HUES6 (cell line): ENCODE measurements at regions not wholly inside any gene's neighbourhood (a gene's known extent, or its start where the extent isn't known, plus 50 kb on each side); places are given as distances from the start of the nearest gene placed in this dataset.

Experiments used
- H3K27ac ChIP-seq: 2 replicates; pipeline ENCODE4 v1.7.0; 2013; ENCODE audit warnings: low read depth, mild to moderate bottlenecking, low read length, inconsistent platforms
- H3K27me3 ChIP-seq: 2 replicates; pipeline ENCODE4 v1.6.1; 2013; ENCODE audit warnings: low read length; ENCODE audit not compliant: control insufficient read depth, insufficient read depth
- H3K36me3 ChIP-seq: 2 replicates; pipeline ENCODE4 v1.6.1; 2013; ENCODE audit warnings: low read length; ENCODE audit not compliant: control insufficient read depth, insufficient read depth
- H3K4me1 ChIP-seq: 2 replicates; pipeline ENCODE4 v1.6.1; 2013; ENCODE audit warnings: low read length; ENCODE audit not compliant: control insufficient read depth, insufficient read depth
- H3K4me3 ChIP-seq: 2 replicates; pipeline ENCODE4 v1.5.1; 2013; ENCODE audit warnings: low read depth, low read length
- H3K9ac ChIP-seq: one replicate; pipeline ENCODE4 v1.6.1; 2013; ENCODE audit warnings: mild to moderate bottlenecking, low read length
- H3K9me3 ChIP-seq: 2 replicates; pipeline ENCODE4 v1.6.1; 2013; ENCODE audit warnings: low read depth, low read length; ENCODE audit not compliant: control insufficient read depth, insufficient read depth

GRCh38 chr3:163327086-163327485, 1751.2 kb downstream of the SI start:
- no peak overlapping the region for H3K4me3 ChIP-seq
- H3K27me3 ChIP-seq, result no peaks in the 10 kb centered on the region
- H3K9ac ChIP-seq, result no peak overlapping the region
- H3K36me3 ChIP-seq, result no peaks in the 10 kb centered on the region
- no peak overlapping the region for H3K27ac ChIP-seq
- H3K9me3 ChIP-seq, result peaks cover 4% of the 10 kb centered on the region
- H3K4me1 ChIP-seq, result no peaks in the 10 kb centered on the region

- no peaks in the 10 kb centered on the region for H3K36me3 ChIP-seq
- no peak overlapping the region for H3K27ac ChIP-seq
- H3K4me3 ChIP-seq, result no peak overlapping the region
- H3K27me3 ChIP-seq, result no peaks in the 10 kb centered on the region
- H3K4me1 ChIP-seq, result no peaks in the 10 kb centered on the region
- no peak overlapping the region for H3K9ac ChIP-seq
- no peaks in the 10 kb centered on the region for H3K9me3 ChIP-seq
These were observed 1762.5 kb downstream of the SI start for GRCh38 chr3:163315786-163316185.

- H3K27me3 ChIP-seq, result no peaks in the 10 kb centered on the region
- no peak overlapping the region for H3K4me3 ChIP-seq
- H3K4me1 ChIP-seq, result no peaks in the 10 kb centered on the region
- no peak overlapping the region for H3K27ac ChIP-seq
- no peaks in the 10 kb centered on the region for H3K36me3 ChIP-seq
- peaks cover 5% of the 10 kb centered on the region; the same call in 1 of the 2 replicates for H3K9me3 ChIP-seq
- no peak overlapping the region for H3K9ac ChIP-seq
These were observed 1771.9 kb downstream of the SI start for GRCh38 chr3:163306405-163306804.

- Histone ChIP-seq H3K4me3 (no peak overlapping the region), H3K9me3 (no peaks in the 10 kb centered on the region), H3K27me3 (no peaks in the 10 kb centered on the region), H3K36me3 (no peaks in the 10 kb centered on the region), H3K4me1 (no peaks in the 10 kb centered on the region), H3K9ac (no peak overlapping the region), H3K27ac (no peak overlapping the region)
These were observed 1777.1 kb downstream of the OTOL1 start for GRCh38 chr3:163273694-163274093.

GRCh38 chr3:163266731-163267130, 1770.1 kb downstream of the OTOL1 start:
- Histone ChIP-seq H3K27ac (no peak overlapping the region), H3K4me3 (no peak overlapping the region), H3K36me3 (no peaks in the 10 kb centered on the region), H3K9ac (no peak overlapping the region), H3K27me3 (no peaks in the 10 kb centered on the region), H3K9me3 (no peaks in the 10 kb centered on the region), H3K4me1 (no peaks in the 10 kb centered on the region)

DNA sequence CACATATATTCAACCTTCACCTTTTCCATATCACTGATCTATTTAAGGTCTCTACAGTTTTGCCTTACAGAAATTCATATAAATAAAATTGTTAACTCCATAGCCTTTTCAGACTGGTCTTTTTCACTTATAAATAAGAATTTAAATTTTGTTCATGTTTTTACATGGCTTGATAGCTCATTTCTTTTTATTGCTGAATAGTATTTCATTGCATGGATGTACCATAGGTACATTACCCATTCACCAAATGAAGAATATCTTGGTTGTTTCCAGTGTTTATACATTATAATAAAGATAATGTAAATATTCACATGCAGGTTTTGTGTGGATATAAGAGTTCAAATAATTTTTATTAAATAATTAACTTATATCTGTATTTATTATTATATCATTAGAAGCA, 1765.0 kb downstream of the OTOL1 start:
- H3K9me3 ChIP-seq, result no peaks in the 10 kb centered on the region
- H3K36me3 ChIP-seq, result no peaks in the 10 kb centered on the region
- H3K27ac ChIP-seq, result no peak overlapping the region
- H3K27me3 ChIP-seq, result no peaks in the 10 kb centered on the region
- H3K9ac ChIP-seq, result no peak overlapping the region
- no peaks in the 10 kb centered on the region for H3K4me1 ChIP-seq
- H3K4me3 ChIP-seq, result no peak overlapping the region

GRCh38 chr3:163261056-163261455, 1764.4 kb downstream of the OTOL1 start:
- Histone ChIP-seq H3K4me1 (no peaks in the 10 kb centered on the region), H3K27me3 (no peaks in the 10 kb centered on the region), H3K4me3 (no peak overlapping the region), H3K27ac (no peak overlapping the region), H3K9me3 (no peaks in the 10 kb centered on the region), H3K9ac (no peak overlapping the region), H3K36me3 (no peaks in the 10 kb centered on the region)

DNA sequence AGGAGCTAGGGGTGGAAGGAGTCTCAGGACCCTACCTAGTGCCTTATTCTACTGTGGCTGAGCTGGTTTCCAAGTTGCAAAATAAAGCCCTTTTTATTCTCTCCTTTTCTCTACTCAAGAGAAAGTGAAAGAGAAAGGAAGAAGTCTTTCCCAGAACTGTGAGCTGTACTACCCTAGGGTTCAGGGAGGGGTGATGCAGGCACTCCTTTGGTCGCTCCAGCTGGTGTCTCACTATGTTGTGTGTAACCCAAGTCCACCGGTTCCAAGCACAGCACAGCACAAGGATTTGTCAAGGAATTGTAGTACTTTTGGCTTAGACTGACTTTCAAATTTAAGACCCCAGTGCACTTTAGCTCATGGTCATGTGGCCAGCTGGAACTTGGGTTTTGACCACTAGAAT, 1721.7 kb downstream of the OTOL1 start:
- H3K9ac ChIP-seq, result no peak overlapping the region
- peaks cover 4% of the 10 kb centered on the region; the same call in 1 of the 2 replicates for H3K36me3 ChIP-seq
- H3K27me3 ChIP-seq, result no peaks in the 10 kb centered on the region
- H3K4me1 ChIP-seq, result no peaks in the 10 kb centered on the region
- H3K27ac ChIP-seq, result no peak overlapping the region
- H3K4me3 ChIP-seq, result no peak overlapping the region
- H3K9me3 ChIP-seq, result no peaks in the 10 kb centered on the region

DNA sequence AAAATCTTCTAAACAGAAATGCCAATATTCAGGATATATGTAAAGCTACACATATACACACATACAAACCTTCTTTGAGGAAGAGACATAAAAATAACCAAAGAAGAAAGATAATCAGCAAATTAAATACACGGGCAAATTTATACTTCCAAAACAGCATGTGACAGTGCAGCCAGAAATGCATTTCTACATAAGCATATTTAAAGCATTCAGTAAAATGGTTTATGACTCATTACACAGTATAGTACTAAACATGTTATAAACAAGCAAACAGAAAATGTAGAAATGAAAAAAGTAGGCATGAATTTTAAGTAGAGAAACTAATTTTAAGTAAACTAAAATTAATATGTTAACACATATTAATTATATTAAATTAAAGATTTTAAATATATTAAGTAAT, 1717.2 kb downstream of the OTOL1 start:
- Histone ChIP-seq H3K27ac (no peak overlapping the region), H3K36me3 (no peaks in the 10 kb centered on the region), H3K9me3 (no peaks in the 10 kb centered on the region), H3K9ac (no peak overlapping the region), H3K4me1 (no peaks in the 10 kb centered on the region), H3K27me3 (no peaks in the 10 kb centered on the region), H3K4me3 (no peak overlapping the region)

DNA sequence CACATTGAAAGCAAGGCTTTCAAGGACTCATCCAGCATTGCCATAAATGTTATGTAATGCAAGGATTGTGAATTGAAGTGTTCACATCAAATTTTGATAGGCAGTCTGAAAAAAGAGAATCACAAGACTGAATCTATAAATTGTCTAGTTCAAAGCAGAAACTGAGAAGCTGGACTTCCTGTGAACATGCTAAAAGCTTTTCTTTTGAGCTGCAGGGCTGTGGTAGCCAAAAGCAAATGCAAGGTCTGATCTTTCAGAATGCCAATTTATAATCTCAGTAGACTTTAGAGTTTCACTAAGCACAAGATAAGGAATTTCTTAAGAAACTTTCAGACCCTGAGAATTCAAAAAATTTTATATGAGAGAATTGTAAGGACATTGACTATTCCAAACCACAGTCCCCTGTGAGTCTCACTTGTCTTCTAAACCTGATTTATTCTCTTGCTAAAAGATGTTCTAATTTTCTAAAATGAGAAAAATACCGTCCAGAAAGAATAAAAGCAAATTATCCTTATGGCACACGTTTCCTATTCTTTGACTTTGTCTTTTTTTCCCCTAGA, 1700.3 kb downstream of the OTOL1 start:
- Histone ChIP-seq H3K9ac (no peak overlapping the region), H3K9me3 (no peaks in the 10 kb centered on the region), H3K27ac (no peak overlapping the region), H3K27me3 (no peaks in the 10 kb centered on the region), H3K36me3 (no peaks in the 10 kb centered on the region), H3K4me3 (no peak overlapping the region), H3K4me1 (no peaks in the 10 kb centered on the region)

DNA sequence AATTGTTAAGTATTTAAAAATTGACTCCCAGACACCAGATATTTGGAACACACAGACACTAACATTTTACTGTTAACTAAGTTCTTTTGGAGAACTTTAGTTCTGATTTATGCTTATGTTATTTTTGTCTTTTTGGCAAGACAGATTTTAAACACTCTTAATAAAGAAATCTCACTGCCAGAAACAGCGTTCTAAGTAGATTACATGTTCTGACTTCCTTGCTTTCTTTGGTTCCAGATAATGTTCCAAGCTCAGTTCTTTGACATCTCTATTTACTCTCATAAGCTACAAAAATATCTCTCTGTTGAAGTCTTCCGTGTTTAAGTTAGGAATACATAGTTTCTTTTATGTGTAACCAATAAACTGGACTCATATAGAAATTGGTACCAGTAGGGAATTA, 1699.6 kb downstream of the OTOL1 start:
- no peaks in the 10 kb centered on the region for H3K27me3 ChIP-seq
- H3K27ac ChIP-seq, result no peak overlapping the region
- no peak overlapping the region for H3K4me3 ChIP-seq
- no peak overlapping the region for H3K9ac ChIP-seq
- no peaks in the 10 kb centered on the region for H3K36me3 ChIP-seq
- no peaks in the 10 kb centered on the region for H3K4me1 ChIP-seq
- no peaks in the 10 kb centered on the region for H3K9me3 ChIP-seq
